ENCODE measurements at regions not wholly inside any gene's neighbourhood (a gene's known extent, or its start where the extent isn't known, plus 50 kb on each side); places are given as distances from the start of the nearest gene placed in this dataset.
"Not testable (repeated sequence)": the region's sequence is repeated elsewhere in the genome, so short reads cannot be mapped to it uniquely, and the experiment has no call there.

DNA sequence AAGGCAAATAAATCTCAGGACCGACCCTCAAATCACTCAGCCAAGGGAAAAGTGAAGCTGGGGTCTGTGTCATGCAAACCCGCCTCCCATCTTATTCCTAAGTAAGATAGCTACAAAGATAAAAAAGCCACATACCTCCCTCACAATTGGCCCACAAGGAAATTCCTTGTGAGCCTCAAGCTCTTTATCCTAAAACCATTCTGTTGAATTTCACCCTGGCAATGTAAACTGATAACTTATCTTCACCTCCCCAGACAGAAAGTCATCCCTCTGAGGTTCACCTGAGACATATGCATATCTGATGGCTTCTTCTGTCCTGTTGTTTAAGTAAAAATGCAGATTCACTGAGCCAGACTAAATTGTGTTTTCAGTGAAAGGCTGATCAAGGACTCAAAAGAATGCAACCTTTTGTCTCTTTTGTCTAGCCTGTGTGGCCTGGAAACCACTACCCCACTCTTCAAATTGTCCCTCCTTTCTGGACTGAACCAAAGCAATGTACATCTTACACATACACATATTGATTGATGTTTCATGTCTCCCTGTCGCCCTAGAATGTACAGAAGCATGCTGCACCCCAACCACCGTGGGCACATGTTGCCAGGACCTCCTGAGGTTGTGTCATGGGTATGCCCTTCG is 91.3 kb downstream of the MFAP3L start:
- no peak for DNase-seq

- DNase-seq: no peak
Measured at GRCh38 chr4:169933531-169933930, 92.7 kb downstream of the MFAP3L start.

DNA sequence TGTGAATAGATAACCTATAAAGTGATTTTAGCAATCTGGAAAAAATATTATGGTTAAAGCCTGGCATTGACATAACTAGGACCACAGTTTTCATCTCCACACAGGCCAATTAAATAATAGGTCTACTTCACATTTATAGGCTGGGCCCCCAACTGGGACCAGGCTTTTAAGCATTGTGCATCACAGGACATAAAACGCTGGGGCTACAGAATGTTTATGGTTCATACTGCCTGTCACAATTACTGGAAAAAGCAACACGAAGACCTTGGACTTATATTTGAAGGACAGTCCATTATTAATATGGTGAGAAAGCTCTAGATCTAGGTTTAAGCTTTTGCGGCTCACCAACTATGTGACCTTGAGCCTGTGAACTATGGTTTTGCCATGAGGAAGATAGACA is 94.2 kb downstream of the MFAP3L start:
- DNase-seq: no peak

GRCh38 chr4:169930755-169931154 is 95.4 kb downstream of the MFAP3L start:
- not testable (repeated sequence) for DNase-seq

- DNase-seq: no peak
Measured at GRCh38 chr4:169927280-169927679, 98.9 kb downstream of the MFAP3L start.

DNA sequence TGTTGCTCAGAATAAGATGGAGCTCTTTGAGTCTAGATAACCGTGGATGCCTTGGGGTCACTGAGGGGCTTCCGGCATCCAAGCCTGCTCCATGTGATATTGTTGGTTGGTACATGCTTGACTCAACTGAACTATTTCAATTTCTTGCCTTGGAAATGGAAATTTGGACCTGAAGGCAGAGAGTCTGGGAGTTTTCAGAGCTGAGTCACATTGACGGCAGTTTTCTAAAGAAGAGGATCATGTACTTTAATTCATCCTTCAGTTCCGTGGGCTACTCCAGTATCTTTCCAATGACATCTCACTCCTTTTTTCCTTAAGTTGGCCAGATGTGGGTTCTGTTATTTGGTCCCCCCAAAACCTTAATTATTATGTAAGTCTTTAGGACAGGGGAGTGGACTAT is 100.5 kb downstream of the MFAP3L start:
- no peak for DNase-seq

- DNase-seq: no peak
Measured at GRCh38 chr4:169922632-169923276, 103.4 kb downstream of the MFAP3L start.

DNA sequence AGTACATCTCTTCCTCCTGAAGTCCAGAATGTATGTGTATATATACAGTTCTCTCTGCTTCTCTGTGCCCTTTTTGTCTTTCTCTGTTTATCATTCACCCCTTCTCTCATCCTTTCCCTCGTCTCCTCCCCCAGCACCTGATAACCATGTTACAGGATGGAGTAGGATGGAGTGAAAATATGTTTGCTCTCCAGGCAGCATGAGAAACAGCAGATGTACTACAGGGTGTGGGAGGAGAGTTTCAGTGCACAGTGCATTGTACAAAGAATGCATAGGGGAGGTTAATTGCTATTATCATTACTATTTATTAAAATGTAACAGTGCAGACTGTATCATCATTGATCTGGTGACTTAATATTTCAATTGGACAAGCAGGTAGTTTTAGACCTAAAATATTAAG is 104.5 kb downstream of the MFAP3L start:
- DNase-seq: no peak

GRCh38 chr4:169921237-169921636 is 105.0 kb downstream of the MFAP3L start:
- DNase-seq: no peak

- not testable (repeated sequence) for DNase-seq
Measured at GRCh38 chr4:169919194-169920124, 106.7 kb downstream of the MFAP3L start.

- DNase-seq: no peak
Measured at GRCh38 chr4:169915545-169915944, 110.7 kb downstream of the MFAP3L start.

GRCh38 chr4:169914866-169915265 is 111.3 kb downstream of the MFAP3L start:
- DNase-seq: no peak

- no peak for DNase-seq
Measured at GRCh38 chr4:169912996-169913395, 113.2 kb downstream of the MFAP3L start.

DNA sequence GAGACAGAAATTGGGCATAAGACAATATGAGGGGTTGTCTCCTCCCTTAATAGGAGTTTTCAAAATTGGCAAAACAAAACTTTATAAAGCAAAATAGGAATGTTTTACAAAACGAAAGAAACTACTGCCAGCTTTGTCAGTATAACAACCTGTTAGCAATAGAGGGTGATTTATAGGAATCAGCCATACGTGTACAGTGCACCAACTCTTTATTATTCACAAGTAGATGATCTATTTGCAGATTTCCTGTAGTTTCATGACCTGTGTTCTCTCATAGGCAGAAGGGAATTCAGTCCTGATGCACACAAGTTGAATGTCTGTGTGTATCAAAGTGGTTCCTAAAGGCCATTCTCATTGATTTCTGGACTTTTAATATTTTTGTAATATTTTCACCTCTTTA is 116.3 kb downstream of the MFAP3L start:
- no peak for DNase-seq

DNA sequence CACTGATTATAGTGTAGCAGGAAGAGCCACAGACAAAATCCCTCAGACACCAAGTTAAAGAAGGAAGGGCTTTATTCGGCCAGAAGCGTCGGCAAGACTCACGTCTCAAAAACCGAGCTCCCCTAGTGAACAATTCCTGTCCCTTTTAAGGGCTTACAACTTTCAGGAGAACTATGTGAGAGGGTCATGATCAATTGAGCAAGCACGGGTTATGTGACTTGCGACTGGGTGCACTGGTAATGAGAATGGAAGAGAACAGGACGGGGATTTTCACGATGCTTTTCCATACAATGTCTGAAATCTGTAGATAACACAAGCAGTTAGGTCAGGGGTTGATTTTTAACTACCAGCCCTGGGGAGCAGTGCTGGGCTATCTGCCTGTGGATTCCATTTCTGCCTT is 116.7 kb downstream of the MFAP3L start:
- no peak for DNase-seq

DNA sequence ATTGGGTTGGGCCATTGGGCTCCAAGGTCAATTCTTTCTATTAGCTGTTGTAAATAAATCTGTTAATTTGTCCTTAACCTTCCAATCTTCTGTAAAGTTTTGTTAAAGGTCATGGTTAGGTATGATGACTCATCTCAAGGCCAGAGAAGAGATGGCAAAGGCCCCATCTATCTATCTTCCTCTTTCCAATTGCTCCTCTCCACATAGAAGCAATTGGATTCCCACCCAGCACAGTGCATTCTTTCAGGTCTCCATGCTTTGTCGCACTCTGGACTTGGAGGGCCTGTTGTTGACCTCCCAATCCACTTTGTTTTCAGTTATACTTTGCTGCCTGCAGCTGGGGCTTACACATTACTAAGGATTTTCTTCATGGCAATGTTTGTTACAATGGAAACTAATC is 118.5 kb downstream of the MFAP3L start:
- no peak for DNase-seq

- DNase-seq: no peak
Measured at GRCh38 chr4:169906821-169907220, 119.4 kb downstream of the MFAP3L start.

GRCh38 chr4:169906104-169906503 is 120.1 kb downstream of the MFAP3L start:
- DNase-seq: no peak

- DNase-seq: no peak
Measured at GRCh38 chr4:169902658-169903345, 123.4 kb downstream of the MFAP3L start.

DNA sequence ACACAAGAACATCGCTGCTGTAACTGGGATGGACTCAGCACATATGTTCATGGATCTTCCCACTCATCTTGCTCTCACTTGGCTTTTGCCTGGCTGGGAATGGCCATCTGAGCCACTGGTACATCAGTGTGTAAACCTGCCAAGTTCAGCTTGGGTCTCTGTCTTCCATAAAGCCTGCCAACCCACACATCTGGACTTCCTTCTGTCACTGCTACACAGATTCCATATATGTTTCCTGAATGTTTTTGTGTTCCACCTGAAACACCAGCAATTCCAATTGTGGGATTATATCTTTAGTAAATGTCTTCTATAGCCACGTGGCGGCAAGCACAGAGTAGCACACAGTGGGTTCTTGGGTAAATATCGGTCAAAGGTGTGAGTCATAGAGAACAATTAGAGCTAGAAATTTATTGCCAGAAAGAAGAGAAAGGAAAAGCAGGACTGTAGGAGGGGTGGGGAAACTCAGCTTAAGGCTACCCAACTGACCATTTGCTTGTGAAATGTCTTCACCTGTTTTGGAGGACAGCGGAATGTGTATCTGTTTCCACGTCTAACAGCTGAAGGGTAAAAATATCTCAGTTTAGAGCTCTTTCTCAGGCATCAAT is 125.9 kb downstream of the MFAP3L start:
- DNase-seq: no peak

- no peak for DNase-seq
Measured at GRCh38 chr4:169899295-169899694, 126.9 kb downstream of the MFAP3L start.

- no peak for DNase-seq
Measured at GRCh38 chr4:169898095-169898494, 128.1 kb downstream of the MFAP3L start.
